HG03442 (cell line): ENCODE measurements at regions not wholly inside any gene's neighbourhood (a gene's known extent, or its start where the extent isn't known, plus 50 kb on each side); places are given as distances from the start of the nearest gene placed in this dataset.

ENCODE experiments used
- ATAC-seq: cut with Tn5 transposase; IDR thresholded peaks from one replicate; pipeline ENCODE4 v1.9.1; 2021; ENCODE audit warnings: mild to moderate bottlenecking, moderate library complexity; ENCODE audit not compliant: unreplicated experiment

GRCh38 chr1:4554271-4554865 lies 100.0 kb upstream of the AJAP1 start:
- ATAC-seq = no peak

- no peak for ATAC-seq
These were observed 96.5 kb upstream of the AJAP1 start for GRCh38 chr1:4557949-4558348.

- ATAC-seq = no peak
These were observed 93.2 kb upstream of the AJAP1 start for GRCh38 chr1:4561205-4561604.

- ATAC-seq = no peak
These were observed 92.1 kb upstream of the AJAP1 start for GRCh38 chr1:4562321-4562720.

GRCh38 chr1:4563586-4563985 lies 90.8 kb upstream of the AJAP1 start:
- ATAC-seq = no peak

GRCh38 chr1:4564051-4564450 lies 90.4 kb upstream of the AJAP1 start:
- ATAC-seq = no peak

- no peak for ATAC-seq
These were observed 89.2 kb upstream of the AJAP1 start for GRCh38 chr1:4565166-4565565.

- no peak for ATAC-seq
These were observed 88.5 kb upstream of the AJAP1 start for GRCh38 chr1:4565801-4566449.

GRCh38 chr1:4571263-4571662 lies 83.1 kb upstream of the AJAP1 start:
- no peak for ATAC-seq

GRCh38 chr1:4573526-4573925 lies 80.9 kb upstream of the AJAP1 start:
- ATAC-seq = no peak

- no peak for ATAC-seq
These were observed 72.6 kb upstream of the AJAP1 start for GRCh38 chr1:4581807-4582206.

- ATAC-seq = no peak
These were observed 70.0 kb upstream of the AJAP1 start for GRCh38 chr1:4584449-4584848.

- no peak for ATAC-seq
These were observed 69.2 kb upstream of the AJAP1 start for GRCh38 chr1:4585216-4585615.

- ATAC-seq = no peak
These were observed 68.7 kb upstream of the AJAP1 start for GRCh38 chr1:4585705-4586104.

- no peak for ATAC-seq
These were observed 67.7 kb upstream of the AJAP1 start for GRCh38 chr1:4586611-4587160.

- no peak for ATAC-seq
These were observed 66.7 kb upstream of the AJAP1 start for GRCh38 chr1:4587721-4588120.

- no peak for ATAC-seq
These were observed 63.7 kb upstream of the AJAP1 start for GRCh38 chr1:4590756-4591155.

GRCh38 chr1:4591926-4592325 lies 62.5 kb upstream of the AJAP1 start:
- ATAC-seq = no peak

GRCh38 chr1:4593106-4593505 lies 61.3 kb upstream of the AJAP1 start:
- ATAC-seq = no peak

GRCh38 chr1:4594286-4594991 lies 60.0 kb upstream of the AJAP1 start:
- no peak for ATAC-seq

- ATAC-seq = no peak
These were observed 58.8 kb upstream of the AJAP1 start for GRCh38 chr1:4595341-4596225.
